Left ventricle myocardium inferior (tissue), 1 donor: ENCODE measurements at regions not wholly inside any gene's neighbourhood (a gene's known extent, or its start where the extent isn't known, plus 50 kb on each side); places are given as distances from the start of the nearest gene placed in this dataset.

Source experiments
- DNase-seq: peaks from one replicate; pipeline ENCODE4 v3.0.0-alpha.2; 2020
- H3K27ac ChIP-seq: fragments of 200-600 bp; replicated peaks from 2 replicates; pipeline ENCODE4 v1.8.0; 2021
- H3K27me3 ChIP-seq: fragments of 200-600 bp; 2 replicates; pipeline ENCODE4 v1.8.0; 2021; ENCODE audit warnings: low read depth
- H3K36me3 ChIP-seq: fragments of 200-600 bp; 2 replicates; pipeline ENCODE4 v1.8.0; 2021
- H3K4me1 ChIP-seq: fragments of 200-600 bp; 2 replicates; pipeline ENCODE4 v1.8.0; 2021
- H3K4me3 ChIP-seq: fragments of 200-600 bp; 2 replicates; pipeline ENCODE4 v1.8.0; 2021; ENCODE audit warnings: mild to moderate bottlenecking, moderate library complexity
- H3K9me3 ChIP-seq: fragments of 200-600 bp; replicated peaks from 2 replicates; pipeline ENCODE4 v1.8.0; 2021
- CTCF ChIP-seq: fragments of 200-600 bp; IDR thresholded peaks from 2 replicates; pipeline ENCODE4 v1.8.0; 2021; ENCODE audit warnings: antibody characterized with exemption, mild to moderate bottlenecking, borderline replicate concordance
- intact Hi-C: fragments of 100-400 bp; cut with micrococcal nuclease; formaldehyde crosslinking; loops from one replicate; pipeline ENCODE4 v1.11.0; 2022
- donor health status: DM: no; HTN: yes; CAD: no; lungs with severe emphysema.

- no peak for TF ChIP-seq CTCF
- DNase-seq, result no peak
- H3K9me3 ChIP-seq, result no peaks in the 10 kb centered on the region
- no peak overlapping the region for H3K4me3 ChIP-seq
- no peaks in the 10 kb centered on the region for H3K4me1 ChIP-seq
- intact Hi-C loops, result no loop called here
- H3K27me3 ChIP-seq, result no peaks in the 10 kb centered on the region
- no peak overlapping the region for H3K27ac ChIP-seq
- no peaks in the 10 kb centered on the region for H3K36me3 ChIP-seq
These were observed 742.6 kb upstream of the CXADR start for GRCh38 chr21:16770266-16770665.

- no peak overlapping the region for H3K4me3 ChIP-seq
- no peak for DNase-seq
- intact Hi-C loops, result no loop called here
- H3K27ac ChIP-seq, result no peak overlapping the region
- H3K9me3 ChIP-seq, result no peaks in the 10 kb centered on the region
- H3K4me1 ChIP-seq, result no peaks in the 10 kb centered on the region
- no peak for TF ChIP-seq CTCF
- no peaks in the 10 kb centered on the region for H3K27me3 ChIP-seq
- H3K36me3 ChIP-seq, result no peaks in the 10 kb centered on the region
These were observed 739.6 kb upstream of the CXADR start for GRCh38 chr21:16773206-16773605.

- no peak overlapping the region for H3K27ac ChIP-seq
- no peaks in the 10 kb centered on the region for H3K27me3 ChIP-seq
- TF ChIP-seq CTCF, result no peak
- no peak for DNase-seq
- H3K4me1 ChIP-seq, result no peaks in the 10 kb centered on the region
- no peak overlapping the region for H3K4me3 ChIP-seq
- H3K9me3 ChIP-seq, result no peaks in the 10 kb centered on the region
- intact Hi-C loops, result no loop called here
- H3K36me3 ChIP-seq, result no peaks in the 10 kb centered on the region
These were observed 737.8 kb upstream of the CXADR start for GRCh38 chr21:16775076-16775475.

- Histone ChIP-seq H3K27me3 (no peaks in the 10 kb centered on the region), H3K4me1 (no peaks in the 10 kb centered on the region), H3K4me3 (no peak overlapping the region), H3K36me3 (no peaks in the 10 kb centered on the region), H3K27ac (no peak overlapping the region), H3K9me3 (peaks cover under 1% of the 10 kb centered on the region)
- no peak for TF ChIP-seq CTCF
- no peak for DNase-seq
- intact Hi-C loops, result no loop called here
These were observed 735.7 kb upstream of the CXADR start for GRCh38 chr21:16777041-16777720.

GRCh38 chr21:16788584-16788983, 724.3 kb upstream of the CXADR start:
- H3K27ac ChIP-seq, result no peak overlapping the region
- H3K4me3 ChIP-seq, result no peak overlapping the region
- no peak for TF ChIP-seq CTCF
- no peaks in the 10 kb centered on the region for H3K4me1 ChIP-seq
- intact Hi-C loops, result no loop called here
- H3K27me3 ChIP-seq, result no peaks in the 10 kb centered on the region
- peaks cover 21% of the 10 kb centered on the region for H3K9me3 ChIP-seq
- DNase-seq, result no peak
- no peaks in the 10 kb centered on the region for H3K36me3 ChIP-seq

GRCh38 chr21:16789636-16790035, 723.2 kb upstream of the CXADR start:
- DNase-seq, result no peak
- H3K4me1 ChIP-seq, result no peaks in the 10 kb centered on the region
- no peak overlapping the region for H3K4me3 ChIP-seq
- intact Hi-C loops, result no loop called here
- H3K36me3 ChIP-seq, result no peaks in the 10 kb centered on the region
- no peak for TF ChIP-seq CTCF
- H3K27me3 ChIP-seq, result no peaks in the 10 kb centered on the region
- H3K9me3 ChIP-seq, result peaks cover 10% of the 10 kb centered on the region
- H3K27ac ChIP-seq, result no peak overlapping the region
